HG03520 (cell line): ENCODE measurements at regions not wholly inside any gene's neighbourhood (a gene's known extent, or its start where the extent isn't known, plus 50 kb on each side); places are given as distances from the start of the nearest gene placed in this dataset.

Source experiments
- ATAC-seq: cut with Tn5 transposase; IDR thresholded peaks from one replicate; pipeline ENCODE4 v1.9.1; 2021; ENCODE audit warnings: mild to moderate bottlenecking, moderate library complexity; ENCODE audit not compliant: unreplicated experiment

- no peak for ATAC-seq
Measured at GRCh38 chr3:178476886-178477285, 59.4 kb upstream of the KCNMB2 start.

GRCh38 chr3:178479446-178479845, 56.8 kb upstream of the KCNMB2 start:
- no peak for ATAC-seq

- ATAC-seq: no peak
Measured at GRCh38 chr3:178479860-178480259, 56.4 kb upstream of the KCNMB2 start.

GRCh38 chr3:178480274-178480673, 56.0 kb upstream of the KCNMB2 start:
- peak; percentile 33 for ATAC-seq

- peak; percentile 99 for ATAC-seq
Measured at GRCh38 chr3:178480795-178481194, 55.4 kb upstream of the KCNMB2 start.

- ATAC-seq: no peak
Measured at GRCh38 chr3:178482981-178483380, 53.3 kb upstream of the KCNMB2 start.

GRCh38 chr3:178483704-178484103, 52.5 kb upstream of the KCNMB2 start:
- no peak for ATAC-seq

- ATAC-seq: no peak
Measured at GRCh38 chr3:178485756-178486155, 50.5 kb upstream of the KCNMB2 start.
